ENCODE measurements at regions not wholly inside any gene's neighbourhood (a gene's known extent, or its start where the extent isn't known, plus 50 kb on each side); places are given as distances from the start of the nearest gene placed in this dataset.

DNA sequence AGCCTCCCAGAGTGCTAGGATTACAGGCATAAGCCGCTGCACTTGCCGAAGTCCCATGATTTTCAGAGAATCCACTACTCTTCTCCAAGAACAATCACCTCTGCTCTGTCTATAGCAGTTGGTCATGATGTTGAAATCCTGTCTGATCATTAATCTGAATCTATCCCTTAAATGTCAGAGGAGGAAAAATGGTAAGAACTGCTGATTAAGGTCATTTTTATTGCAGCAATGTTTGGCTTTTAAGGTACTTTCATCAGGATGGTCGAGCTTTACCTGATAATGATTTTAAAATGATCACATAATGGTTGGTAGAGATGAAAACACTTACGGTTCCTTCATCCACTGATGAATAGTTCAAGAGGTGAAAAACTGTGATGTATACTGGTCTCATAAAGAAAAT is 968.6 kb downstream of the TLE4 start:
- TF ChIP-seq, protein P1, sequence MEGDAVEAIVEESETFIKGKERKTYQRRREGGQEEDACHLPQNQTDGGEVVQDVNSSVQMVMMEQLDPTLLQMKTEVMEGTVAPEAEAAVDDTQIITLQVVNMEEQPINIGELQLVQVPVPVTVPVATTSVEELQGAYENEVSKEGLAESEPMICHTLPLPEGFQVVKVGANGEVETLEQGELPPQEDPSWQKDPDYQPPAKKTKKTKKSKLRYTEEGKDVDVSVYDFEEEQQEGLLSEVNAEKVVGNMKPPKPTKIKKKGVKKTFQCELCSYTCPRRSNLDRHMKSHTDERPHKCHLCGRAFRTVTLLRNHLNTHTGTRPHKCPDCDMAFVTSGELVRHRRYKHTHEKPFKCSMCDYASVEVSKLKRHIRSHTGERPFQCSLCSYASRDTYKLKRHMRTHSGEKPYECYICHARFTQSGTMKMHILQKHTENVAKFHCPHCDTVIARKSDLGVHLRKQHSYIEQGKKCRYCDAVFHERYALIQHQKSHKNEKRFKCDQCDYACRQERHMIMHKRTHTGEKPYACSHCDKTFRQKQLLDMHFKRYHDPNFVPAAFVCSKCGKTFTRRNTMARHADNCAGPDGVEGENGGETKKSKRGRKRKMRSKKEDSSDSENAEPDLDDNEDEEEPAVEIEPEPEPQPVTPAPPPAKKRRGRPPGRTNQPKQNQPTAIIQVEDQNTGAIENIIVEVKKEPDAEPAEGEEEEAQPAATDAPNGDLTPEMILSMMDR (conservative IDR thresholded peaks at IDR 0.05) = no peak
- no peak for TF ChIP-seq ZFX (IDR thresholded peaks at IDR 0.05)

Measured in C4-2B (cell line).